B cell (primary cell): ENCODE measurements at regions not wholly inside any gene's neighbourhood (a gene's known extent, or its start where the extent isn't known, plus 50 kb on each side); places are given as distances from the start of the nearest gene placed in this dataset.

Experiments
- EZH2 ChIP-seq: IDR thresholded peaks from 2 replicates; pipeline ENCODE4 v1.6.1; 2012; ENCODE audit warnings: borderline replicate concordance, low read depth, mild to moderate bottlenecking, moderate library complexity, low read length; ENCODE audit not compliant: insufficient read depth, poor library complexity, severe bottlenecking
- TF ChIP-seq, protein P1 (sequence below): fragments of 200-600 bp; IDR thresholded peaks from one replicate; pipeline ENCODE4 v1.8.0; 2022; ENCODE audit warnings: antibody characterized with exemption, mild to moderate bottlenecking

DNA sequence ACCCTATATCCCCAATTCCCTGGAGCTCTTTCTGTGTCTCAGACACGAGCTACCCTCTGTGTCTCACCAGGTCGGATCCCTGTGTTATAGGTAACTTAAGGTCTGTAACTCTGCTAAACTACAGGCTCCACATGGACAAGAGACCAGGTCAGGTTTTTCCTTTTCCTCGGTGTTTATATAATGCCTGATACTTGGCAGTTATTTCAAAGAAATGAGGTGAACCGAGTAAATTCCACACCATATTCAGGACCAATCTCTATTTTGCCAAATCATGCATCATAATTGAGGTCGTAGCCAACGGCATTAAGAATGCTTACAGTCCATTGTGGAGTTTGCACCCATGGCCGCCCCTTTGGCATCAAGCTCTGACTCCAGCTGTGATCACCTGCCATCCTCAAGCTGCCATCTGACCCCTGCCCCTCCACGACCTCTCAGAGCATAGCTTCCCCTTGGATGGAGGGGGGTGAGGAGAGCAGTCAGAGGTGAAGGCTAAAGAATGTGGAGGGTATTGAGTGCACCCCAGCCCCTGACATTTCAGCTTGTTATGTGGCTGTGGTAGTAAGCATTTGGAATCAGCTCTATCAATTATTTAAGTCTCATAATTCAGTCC is 434.7 kb upstream of the RBFOX1 start:
- TF ChIP-seq, protein P1, sequence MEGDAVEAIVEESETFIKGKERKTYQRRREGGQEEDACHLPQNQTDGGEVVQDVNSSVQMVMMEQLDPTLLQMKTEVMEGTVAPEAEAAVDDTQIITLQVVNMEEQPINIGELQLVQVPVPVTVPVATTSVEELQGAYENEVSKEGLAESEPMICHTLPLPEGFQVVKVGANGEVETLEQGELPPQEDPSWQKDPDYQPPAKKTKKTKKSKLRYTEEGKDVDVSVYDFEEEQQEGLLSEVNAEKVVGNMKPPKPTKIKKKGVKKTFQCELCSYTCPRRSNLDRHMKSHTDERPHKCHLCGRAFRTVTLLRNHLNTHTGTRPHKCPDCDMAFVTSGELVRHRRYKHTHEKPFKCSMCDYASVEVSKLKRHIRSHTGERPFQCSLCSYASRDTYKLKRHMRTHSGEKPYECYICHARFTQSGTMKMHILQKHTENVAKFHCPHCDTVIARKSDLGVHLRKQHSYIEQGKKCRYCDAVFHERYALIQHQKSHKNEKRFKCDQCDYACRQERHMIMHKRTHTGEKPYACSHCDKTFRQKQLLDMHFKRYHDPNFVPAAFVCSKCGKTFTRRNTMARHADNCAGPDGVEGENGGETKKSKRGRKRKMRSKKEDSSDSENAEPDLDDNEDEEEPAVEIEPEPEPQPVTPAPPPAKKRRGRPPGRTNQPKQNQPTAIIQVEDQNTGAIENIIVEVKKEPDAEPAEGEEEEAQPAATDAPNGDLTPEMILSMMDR = no peak
- no peak for TF ChIP-seq EZH2
